Activated T-cell treated with anti-CD3 and anti-CD28 coated beads, Interleukin-2, amount 50 U/mL, for 4 hours (primary cell): ENCODE measurements at regions not wholly inside any gene's neighbourhood (a gene's known extent, or its start where the extent isn't known, plus 50 kb on each side); places are given as distances from the start of the nearest gene placed in this dataset.
A peak's percentile ranks its signal among the peaks of the same experiment; 100 is the strongest.

ENCODE experiments used
- ATAC-seq, 2 donors: fragments of 200-7000 bp; cut with Tn5 transposase; one replicate each; pipeline ENCODE4 v1.10.0; 2021
- DNase-seq: peaks from one replicate; pipeline ENCODE4 v3.0.0-alpha.2; 2020
- H3K27me3 Mint-ChIP-seq: one replicate; pipeline ENCODE4 v1.8.0; 2021; ENCODE audit warnings: low read depth, mixed read lengths
- H3K36me3 Mint-ChIP-seq: one replicate; pipeline ENCODE4 v1.8.0; 2022; ENCODE audit warnings: mixed read lengths; ENCODE audit not compliant: insufficient read depth
- H3K4me1 Mint-ChIP-seq: one replicate; pipeline ENCODE4 v1.8.0; 2021; ENCODE audit warnings: low read depth, mixed read lengths
- H3K4me3 Mint-ChIP-seq: one replicate; pipeline ENCODE4 v1.8.0; 2021; ENCODE audit warnings: mild to moderate bottlenecking, moderate library complexity, mixed read lengths
- H3K9me3 Mint-ChIP-seq: one replicate; pipeline ENCODE4 v1.8.0; 2021; ENCODE audit warnings: mixed read lengths

DNA sequence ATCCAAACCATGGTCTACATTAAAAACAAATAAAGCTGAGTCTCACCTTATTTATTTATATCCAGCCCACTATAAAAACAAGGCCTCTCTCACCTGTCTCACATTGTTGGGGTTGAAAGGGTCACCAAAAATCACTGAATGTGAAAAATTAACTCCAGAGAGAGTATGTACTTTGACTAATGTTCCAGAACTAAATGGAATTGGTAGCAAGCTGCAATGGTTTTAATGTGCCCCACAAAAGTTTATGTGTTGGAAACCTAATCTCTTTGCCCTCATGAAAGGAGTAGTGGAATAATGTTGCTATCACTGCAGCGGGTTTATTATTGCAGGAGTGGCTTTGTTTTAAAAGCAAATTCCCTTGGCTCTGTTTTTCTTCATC lies 230.3 kb downstream of the LTN1 start:
- ATAC-seq, result no peak
- peaks cover 18% of the 10 kb centered on the region for H3K36me3 Mint-ChIP-seq
- H3K4me3 Mint-ChIP-seq, result no peak overlapping the region
- peaks cover 4% of the 10 kb centered on the region for H3K4me1 Mint-ChIP-seq
- peaks cover 19% of the 10 kb centered on the region for H3K9me3 Mint-ChIP-seq
- no peak for DNase-seq
- no peaks in the 10 kb centered on the region for H3K27me3 Mint-ChIP-seq

DNA sequence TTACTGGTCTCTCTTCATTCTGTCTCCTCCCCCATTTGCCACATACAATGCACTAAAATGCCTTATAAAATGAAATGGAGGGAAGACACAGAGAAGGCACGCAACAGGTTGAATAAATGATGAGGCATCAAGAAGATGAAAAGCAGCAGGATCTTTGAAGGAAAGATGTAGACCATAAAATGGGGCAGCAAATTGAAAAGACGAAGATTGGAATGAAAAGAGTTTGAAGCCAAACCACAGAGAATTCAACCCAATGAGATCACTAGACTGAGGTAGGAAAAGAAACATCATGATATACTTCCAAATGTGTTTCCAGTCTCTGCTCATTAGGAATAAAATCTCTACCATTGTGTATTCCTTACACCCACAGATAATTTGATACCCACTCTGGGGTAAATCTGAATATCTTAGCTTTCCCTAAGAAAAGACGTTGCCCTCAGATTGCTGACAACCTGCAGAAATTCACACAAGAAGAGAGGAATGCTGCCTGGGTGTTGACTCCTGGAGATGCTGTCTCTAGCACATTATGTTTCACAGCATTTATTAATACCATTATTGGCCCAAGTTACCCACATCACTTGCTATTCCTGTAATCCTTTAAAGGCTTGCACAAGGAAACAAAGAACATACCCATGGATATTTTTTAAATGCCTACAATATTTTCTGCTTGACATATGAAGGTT lies 230.9 kb downstream of the LTN1 start:
- H3K4me1 Mint-ChIP-seq, result no peaks in the 10 kb centered on the region
- H3K27me3 Mint-ChIP-seq, result no peaks in the 10 kb centered on the region
- ATAC-seq (no peak), DNase-seq (no peak)
- H3K9me3 Mint-ChIP-seq, result peaks cover 14% of the 10 kb centered on the region
- no peak overlapping the region for H3K4me3 Mint-ChIP-seq
- H3K36me3 Mint-ChIP-seq, result peaks cover 15% of the 10 kb centered on the region

DNA sequence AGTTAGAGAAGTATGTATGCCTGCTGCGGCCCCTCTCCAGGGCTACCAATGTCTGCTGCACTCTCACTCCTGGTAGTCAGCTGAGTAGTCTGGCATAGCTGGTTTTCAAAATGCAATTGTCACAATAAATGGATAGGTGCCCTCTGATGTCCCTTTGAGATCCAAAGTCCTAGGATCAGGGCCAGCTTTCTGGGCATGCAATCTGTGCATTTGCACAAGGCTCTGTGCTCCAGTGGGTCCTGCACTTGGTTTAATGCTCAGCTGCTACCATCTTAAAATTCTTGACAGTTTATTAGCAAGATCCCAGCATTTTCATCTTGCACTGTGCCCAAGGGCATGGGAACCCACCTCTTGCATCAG lies 233.8 kb downstream of the LTN1 start:
- H3K4me3 Mint-ChIP-seq, result no peak overlapping the region
- peaks cover 9% of the 10 kb centered on the region for H3K36me3 Mint-ChIP-seq
- no peaks in the 10 kb centered on the region for H3K27me3 Mint-ChIP-seq
- no peak for DNase-seq
- peaks cover 4% of the 10 kb centered on the region for H3K9me3 Mint-ChIP-seq
- H3K4me1 Mint-ChIP-seq, result no peaks in the 10 kb centered on the region
- no peak for ATAC-seq

DNA sequence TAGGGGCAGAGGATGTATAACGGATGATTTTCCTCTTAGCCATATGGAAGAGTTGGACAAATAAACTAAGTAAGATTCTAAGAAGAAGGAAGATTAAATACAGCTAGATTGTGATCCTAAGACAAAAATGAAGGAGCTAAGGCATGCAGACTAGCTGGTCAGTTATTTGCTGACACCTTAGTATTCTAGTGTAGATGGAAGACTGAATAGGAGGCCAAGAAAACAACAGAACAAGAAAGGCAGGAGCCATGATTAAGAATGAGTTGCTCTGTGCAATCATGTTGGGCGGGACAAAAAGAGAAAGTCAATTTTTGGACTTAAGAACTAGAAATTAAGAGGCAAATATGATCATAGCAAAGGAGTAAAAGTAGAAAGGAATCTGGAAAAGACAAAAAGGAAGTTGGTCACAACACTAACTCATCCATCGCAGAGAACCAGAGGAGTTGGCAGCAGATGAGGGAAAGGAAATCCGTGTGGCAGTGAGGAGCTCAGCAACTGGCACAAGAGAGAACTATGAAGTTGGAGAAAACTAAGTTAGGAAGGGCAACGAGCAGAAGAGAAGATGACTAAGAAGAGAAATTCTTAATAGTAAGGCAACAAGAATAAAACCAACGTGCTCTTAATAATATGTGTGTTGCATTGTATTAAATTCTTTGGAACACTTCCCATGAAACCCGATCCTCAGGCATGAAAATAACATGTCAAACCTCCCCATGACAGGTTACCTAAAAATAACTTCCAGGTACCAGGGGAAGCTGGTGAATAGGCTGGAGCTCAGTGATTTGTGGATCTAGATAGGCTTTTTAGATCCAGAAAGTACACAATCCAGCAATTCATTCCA lies 234.4 kb downstream of the LTN1 start:
- no peak overlapping the region for H3K4me3 Mint-ChIP-seq
- DNase-seq (no peak), ATAC-seq (no peak)
- H3K36me3 Mint-ChIP-seq, result peaks cover 9% of the 10 kb centered on the region
- no peaks in the 10 kb centered on the region for H3K27me3 Mint-ChIP-seq
- peaks cover 4% of the 10 kb centered on the region for H3K9me3 Mint-ChIP-seq
- no peaks in the 10 kb centered on the region for H3K4me1 Mint-ChIP-seq

DNA sequence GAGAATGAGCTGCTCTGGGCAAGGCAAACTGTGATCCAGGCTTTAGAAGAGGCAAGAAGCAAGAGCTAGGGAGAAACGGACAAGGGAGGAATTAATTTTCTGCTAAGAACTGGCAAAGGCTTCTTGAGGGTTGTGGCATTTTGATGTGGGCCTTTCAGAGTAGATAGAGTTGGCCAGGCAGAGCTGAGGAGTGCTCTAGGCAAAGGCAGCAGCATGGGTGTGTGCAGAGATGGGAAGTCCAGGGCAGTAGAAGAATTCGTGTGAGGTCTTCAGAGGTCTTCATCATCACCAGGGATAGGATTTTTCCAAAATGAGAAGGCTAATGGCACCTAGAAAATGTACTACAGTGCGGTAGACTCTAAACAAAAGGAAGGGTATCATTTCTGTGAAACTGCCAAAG lies 237.8 kb downstream of the LTN1 start:
- Mint-ChIP-seq H3K4me1 (no peaks in the 10 kb centered on the region), H3K9me3 (peaks cover 2% of the 10 kb centered on the region), H3K36me3 (peaks cover 3% of the 10 kb centered on the region), H3K4me3 (no peak overlapping the region), H3K27me3 (no peaks in the 10 kb centered on the region)
- DNase-seq, result no peak
- no peak for ATAC-seq

DNA sequence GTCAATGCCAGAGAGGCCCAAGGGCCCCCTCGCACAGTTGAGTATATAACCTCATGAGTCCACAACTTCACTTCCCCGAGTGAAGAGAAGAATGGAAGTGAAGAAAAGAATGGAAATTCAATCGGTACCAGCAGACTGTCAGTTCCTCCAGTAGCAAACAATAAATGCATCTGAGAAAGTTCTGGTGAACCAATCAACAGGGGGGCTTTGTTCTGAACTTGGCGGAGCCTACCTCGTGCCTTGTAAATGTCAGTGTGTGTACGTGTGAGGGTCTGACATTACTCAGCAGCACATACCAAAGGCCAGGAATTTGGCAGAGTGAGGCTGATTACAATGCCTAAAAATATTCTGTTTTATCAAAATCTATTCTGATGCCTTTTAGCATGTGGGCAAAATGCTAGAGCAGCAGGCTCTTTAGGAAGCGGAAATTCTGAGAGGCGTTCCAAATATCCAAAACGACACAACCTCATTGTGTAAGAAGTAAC lies 238.5 kb downstream of the LTN1 start:
- Mint-ChIP-seq H3K27me3 (no peaks in the 10 kb centered on the region), H3K4me3 (no peak overlapping the region), H3K36me3 (no peaks in the 10 kb centered on the region), H3K9me3 (no peaks in the 10 kb centered on the region), H3K4me1 (no peaks in the 10 kb centered on the region)
- DNase-seq (no peak), ATAC-seq (no peak)

DNA sequence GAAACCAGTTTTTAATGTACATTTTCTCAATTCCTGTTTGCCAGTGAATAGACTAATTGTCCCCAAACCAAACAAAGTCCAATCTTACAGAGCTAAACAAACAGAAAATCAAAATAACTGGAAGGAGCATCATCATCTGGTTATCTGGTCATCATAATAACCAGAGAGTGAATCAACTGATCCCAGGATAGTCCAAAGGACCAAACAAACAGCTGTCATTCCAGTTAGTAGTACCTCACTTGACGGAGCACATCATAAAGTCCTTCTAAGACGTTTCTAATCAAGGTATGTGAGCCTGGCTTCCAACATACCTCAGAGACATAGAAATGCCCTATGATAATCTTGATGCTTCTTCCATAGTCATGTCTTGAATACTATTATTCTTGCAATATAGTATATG lies 240.5 kb downstream of the LTN1 start:
- Mint-ChIP-seq H3K36me3 (no peaks in the 10 kb centered on the region), H3K9me3 (no peaks in the 10 kb centered on the region), H3K27me3 (no peaks in the 10 kb centered on the region), H3K4me3 (no peak overlapping the region), H3K4me1 (no peaks in the 10 kb centered on the region)
- DNase-seq (no peak), ATAC-seq (no peak)

DNA sequence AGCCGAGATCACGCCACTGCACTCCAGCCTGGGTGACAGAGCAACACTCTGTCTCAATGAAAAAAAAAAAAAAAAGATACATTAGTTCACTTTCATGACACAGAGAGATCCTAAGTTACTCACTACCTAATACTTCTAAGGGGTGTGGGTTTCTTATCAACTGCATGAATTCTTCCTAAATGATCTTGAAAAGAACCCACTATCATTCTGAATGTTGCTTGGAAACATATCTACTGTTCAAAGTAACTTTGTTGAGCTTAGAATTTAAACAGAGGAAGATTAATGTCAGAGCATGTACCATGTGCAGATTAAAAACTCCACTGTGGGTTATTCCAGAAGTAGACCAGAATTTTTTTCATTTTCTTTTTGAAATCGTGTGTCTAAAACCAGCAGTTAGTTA lies 241.5 kb downstream of the LTN1 start:
- H3K36me3 Mint-ChIP-seq, result no peaks in the 10 kb centered on the region
- no peaks in the 10 kb centered on the region for H3K9me3 Mint-ChIP-seq
- DNase-seq (no peak), ATAC-seq (no peak)
- H3K4me1 Mint-ChIP-seq, result no peaks in the 10 kb centered on the region
- H3K4me3 Mint-ChIP-seq, result no peak overlapping the region
- no peaks in the 10 kb centered on the region for H3K27me3 Mint-ChIP-seq

DNA sequence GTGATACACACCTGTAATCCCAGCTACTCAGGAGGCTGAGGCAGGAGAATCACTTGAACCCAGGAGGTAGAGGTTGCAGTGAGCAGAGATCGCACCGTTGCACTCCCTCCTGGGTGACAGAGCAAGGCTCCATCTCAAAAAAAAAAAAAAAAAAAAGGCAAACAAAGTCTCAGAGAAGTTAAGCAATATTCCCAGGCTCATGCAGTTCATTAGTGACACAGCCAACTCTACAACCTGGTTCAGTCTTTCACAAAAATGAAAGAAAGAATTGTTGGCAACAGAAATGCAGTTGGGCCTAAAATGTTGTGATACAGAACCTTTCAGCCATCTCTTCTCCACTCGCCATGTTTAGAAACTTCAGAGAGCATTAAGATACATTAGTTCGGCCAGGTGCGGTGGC lies 242.1 kb downstream of the LTN1 start:
- Mint-ChIP-seq H3K9me3 (no peaks in the 10 kb centered on the region), H3K4me3 (no peak overlapping the region), H3K4me1 (no peaks in the 10 kb centered on the region), H3K36me3 (no peaks in the 10 kb centered on the region), H3K27me3 (no peaks in the 10 kb centered on the region)
- DNase-seq (no peak), ATAC-seq (no peak)

DNA sequence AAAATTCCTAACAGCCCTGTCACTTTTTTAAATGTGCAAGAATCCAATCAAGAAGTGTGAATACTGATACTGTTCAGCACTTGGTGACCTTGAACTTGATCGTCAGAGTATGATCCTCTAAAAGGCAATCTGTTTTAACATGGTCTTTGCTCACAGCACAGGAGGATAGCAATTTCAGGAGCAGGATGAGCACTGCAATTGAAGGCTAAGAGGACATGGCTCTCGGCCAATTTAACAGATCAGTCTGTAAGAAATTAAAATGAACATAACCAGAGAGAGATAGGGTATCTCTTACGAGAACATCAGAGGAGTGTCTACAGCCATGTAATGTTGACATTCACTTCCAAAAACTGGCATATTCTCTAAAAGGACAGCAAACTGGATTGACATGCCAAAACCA lies 243.1 kb downstream of the LTN1 start:
- H3K36me3 Mint-ChIP-seq, result no peaks in the 10 kb centered on the region
- no peak for ATAC-seq
- H3K4me1 Mint-ChIP-seq, result no peaks in the 10 kb centered on the region
- no peak for DNase-seq
- no peak overlapping the region for H3K4me3 Mint-ChIP-seq
- no peaks in the 10 kb centered on the region for H3K27me3 Mint-ChIP-seq
- H3K9me3 Mint-ChIP-seq, result no peaks in the 10 kb centered on the region

DNA sequence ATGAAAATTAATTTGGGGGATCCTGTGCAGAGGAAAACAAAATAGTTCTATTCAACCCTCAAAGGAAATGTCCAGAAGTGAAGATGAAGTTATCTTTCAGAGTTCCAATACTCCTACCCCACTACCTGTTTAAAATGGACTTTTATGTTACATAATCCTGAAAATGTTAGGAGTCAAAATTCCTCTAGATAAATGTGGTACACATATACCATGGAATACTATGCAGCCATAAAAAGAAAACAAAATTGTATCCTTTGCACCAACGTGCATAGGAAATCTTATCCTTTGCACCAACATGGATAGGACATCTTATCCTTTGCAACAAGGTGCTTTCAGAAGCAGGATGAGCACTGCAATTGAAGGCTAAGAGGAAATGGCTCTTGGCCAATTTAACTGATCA lies 245.2 kb downstream of the LTN1 start:
- H3K4me1 Mint-ChIP-seq, result no peaks in the 10 kb centered on the region
- no peak for ATAC-seq
- no peaks in the 10 kb centered on the region for H3K9me3 Mint-ChIP-seq
- no peaks in the 10 kb centered on the region for H3K27me3 Mint-ChIP-seq
- no peak overlapping the region for H3K4me3 Mint-ChIP-seq
- peaks cover 2% of the 10 kb centered on the region for H3K36me3 Mint-ChIP-seq
- no peak for DNase-seq

DNA sequence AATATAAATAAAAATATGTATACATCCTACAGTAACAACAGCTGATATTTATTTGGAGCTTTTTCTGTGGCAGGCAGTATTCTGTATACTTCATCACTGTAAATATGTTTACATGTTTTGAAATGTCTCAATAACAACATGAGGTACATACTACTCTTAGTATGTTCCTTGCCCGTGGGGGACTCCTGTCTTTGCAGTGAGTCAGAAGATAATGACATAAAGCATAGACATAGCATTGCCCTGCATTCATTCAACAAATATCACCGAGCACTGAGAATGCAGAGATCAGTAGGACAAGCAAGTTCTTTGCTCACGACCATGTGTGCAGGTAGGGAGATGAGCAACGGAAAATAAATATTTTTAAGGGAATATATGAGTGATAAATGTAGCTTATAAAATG lies 246.5 kb downstream of the LTN1 start:
- Mint-ChIP-seq H3K36me3 (peaks cover 2% of the 10 kb centered on the region), H3K4me3 (no peak overlapping the region), H3K27me3 (no peaks in the 10 kb centered on the region), H3K9me3 (no peaks in the 10 kb centered on the region), H3K4me1 (no peaks in the 10 kb centered on the region)
- DNase-seq (no peak), ATAC-seq (no peak)

DNA sequence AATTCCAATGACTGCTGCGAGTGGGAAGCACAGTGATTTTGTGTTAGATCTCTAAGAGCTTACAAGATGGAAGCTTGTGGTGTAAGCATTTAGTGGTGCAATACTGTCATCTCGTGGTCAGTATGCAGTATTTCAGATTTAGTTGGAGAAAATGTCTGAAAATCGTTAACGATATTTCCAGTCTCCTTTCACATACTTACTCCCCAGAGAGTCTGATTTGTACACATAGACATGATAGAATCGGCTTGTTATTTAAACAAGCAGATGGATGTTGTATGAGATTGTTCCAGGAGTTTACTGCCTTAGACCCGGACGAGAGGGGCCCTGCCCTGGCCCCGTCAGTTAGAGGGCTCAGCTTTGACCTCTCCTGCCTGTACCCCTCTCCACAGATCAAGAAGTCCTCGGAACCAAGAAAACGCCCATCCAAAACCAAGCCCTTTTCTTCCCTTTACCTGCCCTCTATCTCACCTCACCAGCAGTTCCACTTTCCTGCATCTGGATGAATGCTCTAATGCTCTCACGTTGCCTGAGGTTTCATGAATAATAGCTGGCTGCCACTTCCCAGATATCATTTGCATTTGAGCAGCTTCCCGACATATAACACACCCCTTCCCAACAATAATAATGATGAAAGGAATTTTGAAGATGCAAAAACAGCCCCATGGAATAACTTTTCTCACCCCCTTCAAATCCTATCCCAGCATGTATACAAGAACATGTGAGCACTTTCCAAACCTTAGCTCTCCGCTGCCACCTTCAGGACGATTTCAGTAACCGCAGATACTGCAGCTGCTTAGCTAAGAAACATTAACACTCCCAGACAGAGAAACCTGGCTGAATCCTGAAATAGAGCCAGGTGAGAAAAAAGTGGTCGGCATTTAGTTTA lies 247.3 kb downstream of the LTN1 start:
- Mint-ChIP-seq H3K4me1 (no peaks in the 10 kb centered on the region), H3K9me3 (no peaks in the 10 kb centered on the region), H3K27me3 (no peaks in the 10 kb centered on the region), H3K36me3 (peaks cover 2% of the 10 kb centered on the region), H3K4me3 (no peak overlapping the region)
- ATAC-seq (peak; percentile 87), DNase-seq (peak; percentile 60)

DNA sequence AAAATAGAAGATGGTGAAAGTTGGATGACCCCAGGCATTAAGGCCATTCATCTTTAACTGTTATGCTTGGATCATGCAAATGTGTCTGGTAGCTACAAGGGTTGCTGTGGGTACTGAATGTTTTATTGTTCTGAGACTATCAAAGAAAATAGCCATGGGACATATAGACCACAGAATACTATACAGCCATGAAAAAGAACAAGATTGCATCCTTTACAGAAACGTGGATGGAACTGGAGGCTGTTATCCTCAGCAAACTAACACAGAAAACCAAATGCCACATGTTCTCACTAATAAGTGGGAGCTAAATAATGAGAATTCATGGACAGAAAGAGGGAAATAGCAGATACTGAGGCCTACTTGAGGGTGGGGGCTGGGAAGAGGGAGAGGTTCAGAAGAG lies 249.0 kb downstream of the LTN1 start:
- H3K4me1 Mint-ChIP-seq, result peaks cover 4% of the 10 kb centered on the region
- DNase-seq, result no peak
- peaks cover 2% of the 10 kb centered on the region for H3K36me3 Mint-ChIP-seq
- no peak for ATAC-seq
- H3K4me3 Mint-ChIP-seq, result no peak overlapping the region
- H3K9me3 Mint-ChIP-seq, result no peaks in the 10 kb centered on the region
- H3K27me3 Mint-ChIP-seq, result no peaks in the 10 kb centered on the region
